ENCODE measurements at regions not wholly inside any gene's neighbourhood (a gene's known extent, or its start where the extent isn't known, plus 50 kb on each side); places are given as distances from the start of the nearest gene placed in this dataset.

GRCh38 chr6:87791485-87791884 is 89.5 kb upstream of the AKIRIN2 start:
- H3K4me3 ChIP-seq (ENCODE audit: low read depth, low read length): no peak overlapping the region
- TF ChIP-seq CTCF (IDR thresholded peaks at IDR 0.05; ENCODE audit: insufficient read depth, low read length, severe bottlenecking): no peak
- no peaks in the 10 kb centered on the region for H3K36me3 ChIP-seq (ENCODE audit: control insufficient read depth, insufficient read depth, low read length)
- DNase-seq (ENCODE audit: low read depth) (no peak), FAIRE-seq (no peak)
- H3K27me3 ChIP-seq (ENCODE audit: control insufficient read depth, insufficient read depth, low read length): no peaks in the 10 kb centered on the region

GRCh38 chr6:87791029-87791428 is 89.0 kb upstream of the AKIRIN2 start:
- no peak overlapping the region for H3K4me3 ChIP-seq (ENCODE audit: low read depth, low read length)
- TF ChIP-seq CTCF (IDR thresholded peaks at IDR 0.05; ENCODE audit: insufficient read depth, low read length, severe bottlenecking): no peak
- no peaks in the 10 kb centered on the region for H3K36me3 ChIP-seq (ENCODE audit: control insufficient read depth, insufficient read depth, low read length)
- FAIRE-seq: no peak
- no peak for DNase-seq (ENCODE audit: low read depth)
- H3K27me3 ChIP-seq (ENCODE audit: control insufficient read depth, insufficient read depth, low read length): no peaks in the 10 kb centered on the region

- FAIRE-seq (no peak), DNase-seq (ENCODE audit: low read depth) (no peak)
- no peaks in the 10 kb centered on the region for H3K27me3 ChIP-seq (ENCODE audit: control insufficient read depth, insufficient read depth, low read length)
- H3K4me3 ChIP-seq (ENCODE audit: low read depth, low read length): no peak overlapping the region
- no peak for TF ChIP-seq CTCF (IDR thresholded peaks at IDR 0.05; ENCODE audit: insufficient read depth, low read length, severe bottlenecking)
- H3K36me3 ChIP-seq (ENCODE audit: control insufficient read depth, insufficient read depth, low read length): no peaks in the 10 kb centered on the region
Measured at GRCh38 chr6:87789900-87790290, 87.9 kb upstream of the AKIRIN2 start.

GRCh38 chr6:87789198-87789899 is 87.3 kb upstream of the AKIRIN2 start:
- H3K4me3 ChIP-seq (ENCODE audit: low read depth, low read length): no peak overlapping the region
- H3K36me3 ChIP-seq (ENCODE audit: control insufficient read depth, insufficient read depth, low read length): no peaks in the 10 kb centered on the region
- FAIRE-seq (no peak), DNase-seq (ENCODE audit: low read depth) (peak; percentile 96)
- TF ChIP-seq CTCF (IDR thresholded peaks at IDR 0.05; ENCODE audit: insufficient read depth, low read length, severe bottlenecking): no peak
- H3K27me3 ChIP-seq (ENCODE audit: control insufficient read depth, insufficient read depth, low read length): no peaks in the 10 kb centered on the region

GRCh38 chr6:87788141-87788540 is 86.1 kb upstream of the AKIRIN2 start:
- no peak for TF ChIP-seq CTCF (IDR thresholded peaks at IDR 0.05; ENCODE audit: insufficient read depth, low read length, severe bottlenecking)
- Histone ChIP-seq H3K36me3 (ENCODE audit: control insufficient read depth, insufficient read depth, low read length) (no peaks in the 10 kb centered on the region), H3K27me3 (ENCODE audit: control insufficient read depth, insufficient read depth, low read length) (no peaks in the 10 kb centered on the region), H3K4me3 (ENCODE audit: low read depth, low read length) (no peak overlapping the region)
- DNase-seq (ENCODE audit: low read depth): no peak
- no peak for FAIRE-seq

All from bronchial epithelial cell (primary cell).